Fibroblast of lung (primary cell): ENCODE measurements at regions not wholly inside any gene's neighbourhood (a gene's known extent, or its start where the extent isn't known, plus 50 kb on each side); places are given as distances from the start of the nearest gene placed in this dataset.

Experiments used
- EZH2 ChIP-seq: IDR thresholded peaks from 2 replicates; pipeline ENCODE4 v1.5.1; 2012; ENCODE audit warnings: low read length, control low read depth, mild to moderate bottlenecking; ENCODE audit errors: missing control alignments
- TF ChIP-seq, protein P1 (sequence below), 2 donors: IDR thresholded peaks in 1 of 2; conservative IDR thresholded peaks in 1 of 2; 1 replicate in 1 of 2; 2 replicates in 1 of 2; pipeline ENCODE4 v1.5.1; 2011 to 2012; ENCODE audit warnings: low read length in 2 of 2, control low read depth in 1 of 2, inconsistent platforms in 1 of 2, low read depth in 1 of 2, mild to moderate bottlenecking in 1 of 2

DNA sequence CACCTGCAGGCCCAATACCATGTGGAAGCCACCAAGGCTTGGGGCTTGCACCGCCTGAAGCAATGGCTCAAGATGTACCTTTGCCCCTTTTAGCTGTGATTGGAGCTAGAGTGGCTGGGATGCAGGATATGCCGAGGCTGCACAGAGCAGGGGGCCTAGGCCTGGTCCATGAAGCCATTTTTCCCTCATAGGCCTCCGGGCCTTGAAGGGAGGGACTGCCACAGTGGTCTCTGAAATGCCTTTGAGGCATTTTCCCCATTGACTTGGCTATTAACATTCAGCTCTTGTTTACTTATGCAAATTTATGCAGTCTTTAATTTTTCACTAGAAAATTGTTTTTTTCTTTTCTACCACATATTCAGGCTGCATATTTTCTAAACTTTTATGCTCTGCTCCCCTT, 203.2 kb upstream of the HHIP start:
- TF ChIP-seq, protein P1, sequence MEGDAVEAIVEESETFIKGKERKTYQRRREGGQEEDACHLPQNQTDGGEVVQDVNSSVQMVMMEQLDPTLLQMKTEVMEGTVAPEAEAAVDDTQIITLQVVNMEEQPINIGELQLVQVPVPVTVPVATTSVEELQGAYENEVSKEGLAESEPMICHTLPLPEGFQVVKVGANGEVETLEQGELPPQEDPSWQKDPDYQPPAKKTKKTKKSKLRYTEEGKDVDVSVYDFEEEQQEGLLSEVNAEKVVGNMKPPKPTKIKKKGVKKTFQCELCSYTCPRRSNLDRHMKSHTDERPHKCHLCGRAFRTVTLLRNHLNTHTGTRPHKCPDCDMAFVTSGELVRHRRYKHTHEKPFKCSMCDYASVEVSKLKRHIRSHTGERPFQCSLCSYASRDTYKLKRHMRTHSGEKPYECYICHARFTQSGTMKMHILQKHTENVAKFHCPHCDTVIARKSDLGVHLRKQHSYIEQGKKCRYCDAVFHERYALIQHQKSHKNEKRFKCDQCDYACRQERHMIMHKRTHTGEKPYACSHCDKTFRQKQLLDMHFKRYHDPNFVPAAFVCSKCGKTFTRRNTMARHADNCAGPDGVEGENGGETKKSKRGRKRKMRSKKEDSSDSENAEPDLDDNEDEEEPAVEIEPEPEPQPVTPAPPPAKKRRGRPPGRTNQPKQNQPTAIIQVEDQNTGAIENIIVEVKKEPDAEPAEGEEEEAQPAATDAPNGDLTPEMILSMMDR (conservative IDR thresholded peaks at IDR 0.05 in 1 of 2, IDR thresholded peaks at IDR 0.05 in 1 of 2; ENCODE audit: low read depth in 1 of 2, low read length in 2 of 2), result no peak
- no peak for TF ChIP-seq EZH2
